GM23338 (cell line): ENCODE measurements at regions not wholly inside any gene's neighbourhood (a gene's known extent, or its start where the extent isn't known, plus 50 kb on each side); places are given as distances from the start of the nearest gene placed in this dataset.

Experiments used
- CREB1 ChIP-seq: fragments of 250-450 bp; sonication (Bioruptor Pico); IDR thresholded peaks from 2 replicates; pipeline ENCODE4 v1.5.0; 2020; ENCODE audit warnings: low read depth, mild to moderate bottlenecking, moderate library complexity
- EZH2 ChIP-seq: fragments of 200-600 bp; sonication (generic); IDR thresholded peaks from one replicate; pipeline ENCODE4 v1.8.0; 2017; ENCODE audit warnings: antibody characterized with exemption, mild to moderate bottlenecking, low read depth; ENCODE audit not compliant: unreplicated experiment
- EZH2phosphoT487 ChIP-seq: fragments of 200-600 bp; sonication (generic); IDR thresholded peaks from one replicate; pipeline ENCODE4 v1.8.1; 2018; ENCODE audit warnings: antibody characterized with exemption; ENCODE audit not compliant: unreplicated experiment
- JUNB ChIP-seq: IDR thresholded peaks from one replicate; pipeline ENCODE4 v1.6.1; 2016; ENCODE audit warnings: antibody characterized with exemption; ENCODE audit not compliant: unreplicated experiment
- POLR2AphosphoS5 ChIP-seq: IDR thresholded peaks from 2 replicates; pipeline ENCODE4 v1.6.1; 2016; ENCODE audit warnings: antibody characterized with exemption, low read depth
- STAT1 ChIP-seq: IDR thresholded peaks from one replicate; pipeline ENCODE4 v1.6.1; 2016; ENCODE audit warnings: antibody characterized with exemption; ENCODE audit not compliant: unreplicated experiment
- ZNF114 ChIP-seq: fragments of 250-450 bp; sonication (Bioruptor Pico); IDR thresholded peaks from 2 replicates; pipeline ENCODE4 v1.5.0; 2020; ENCODE audit warnings: mild to moderate bottlenecking, moderate library complexity
- TF ChIP-seq, protein P1 (sequence below), 2 experiments: fragments of 200-600 bp in 1 of 2; sonication (generic) in 1 of 2; conservative IDR thresholded peaks; 2 replicates each; pipeline versions ENCODE4 v1.5.1 to v1.6.1; 2016 to 2017; ENCODE audit warnings: antibody characterized with exemption in 2 of 2, low read depth in 2 of 2, mild to moderate bottlenecking in 2 of 2, moderate library complexity in 1 of 2
- TF ChIP-seq, protein P2 (sequence below): IDR thresholded peaks from 2 replicates; pipeline ENCODE4 v1.6.1; 2016; ENCODE audit warnings: antibody characterized with exemption
- TF ChIP-seq, protein P3 (sequence below): IDR thresholded peaks from one replicate; pipeline ENCODE4 v1.6.1; 2018; ENCODE audit warnings: antibody characterized with exemption; ENCODE audit not compliant: unreplicated experiment

DNA sequence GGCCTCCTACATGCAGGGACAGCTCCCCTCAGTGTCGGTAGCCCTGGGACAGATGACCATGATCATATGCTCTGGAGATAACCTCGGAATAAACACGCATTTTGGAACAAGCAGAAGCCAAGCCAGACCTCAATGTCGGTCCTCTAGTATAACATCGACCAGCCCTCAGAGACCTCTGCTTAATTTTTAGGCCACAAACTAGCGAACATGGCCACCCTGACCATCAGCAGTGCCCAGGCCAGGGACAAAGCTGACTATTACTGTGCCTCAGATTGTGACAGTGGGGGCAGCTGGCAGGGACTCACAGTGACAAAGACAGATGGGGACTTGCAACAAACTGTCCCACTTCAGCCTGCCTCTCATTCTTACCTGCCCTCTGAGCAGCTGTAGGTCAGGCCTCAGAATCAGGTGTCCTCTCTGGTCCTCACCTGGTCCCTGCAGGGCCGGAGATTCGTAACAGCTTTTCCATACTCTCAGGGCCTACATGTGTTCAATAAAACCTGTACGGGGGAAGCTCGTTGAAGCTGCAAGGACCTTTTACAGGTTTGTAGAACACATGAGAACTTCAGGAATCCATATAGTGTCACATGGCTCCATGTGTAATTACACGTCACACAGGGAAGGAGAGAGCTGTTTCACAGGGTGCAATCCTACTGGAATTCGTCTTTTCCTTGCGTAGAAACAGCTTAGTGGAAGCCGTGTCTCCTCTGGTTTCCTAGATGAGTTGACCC lies 72.8 kb upstream of the IGLL5 start:
- TF ChIP-seq, protein P1, sequence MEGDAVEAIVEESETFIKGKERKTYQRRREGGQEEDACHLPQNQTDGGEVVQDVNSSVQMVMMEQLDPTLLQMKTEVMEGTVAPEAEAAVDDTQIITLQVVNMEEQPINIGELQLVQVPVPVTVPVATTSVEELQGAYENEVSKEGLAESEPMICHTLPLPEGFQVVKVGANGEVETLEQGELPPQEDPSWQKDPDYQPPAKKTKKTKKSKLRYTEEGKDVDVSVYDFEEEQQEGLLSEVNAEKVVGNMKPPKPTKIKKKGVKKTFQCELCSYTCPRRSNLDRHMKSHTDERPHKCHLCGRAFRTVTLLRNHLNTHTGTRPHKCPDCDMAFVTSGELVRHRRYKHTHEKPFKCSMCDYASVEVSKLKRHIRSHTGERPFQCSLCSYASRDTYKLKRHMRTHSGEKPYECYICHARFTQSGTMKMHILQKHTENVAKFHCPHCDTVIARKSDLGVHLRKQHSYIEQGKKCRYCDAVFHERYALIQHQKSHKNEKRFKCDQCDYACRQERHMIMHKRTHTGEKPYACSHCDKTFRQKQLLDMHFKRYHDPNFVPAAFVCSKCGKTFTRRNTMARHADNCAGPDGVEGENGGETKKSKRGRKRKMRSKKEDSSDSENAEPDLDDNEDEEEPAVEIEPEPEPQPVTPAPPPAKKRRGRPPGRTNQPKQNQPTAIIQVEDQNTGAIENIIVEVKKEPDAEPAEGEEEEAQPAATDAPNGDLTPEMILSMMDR (conservative IDR thresholded peaks at IDR 0.05; ENCODE audit: low read depth in 2 of 2) = no peak
- TF ChIP-seq STAT1 (no peak), EZH2phosphoT487 (no peak), CREB1 (CRISPR knock-in tag) (no peak), EZH2 (no peak), POLR2AphosphoS5 (no peak), JUNB (no peak), ZNF114 (CRISPR knock-in tag) (no peak)
- TF ChIP-seq, protein P2, sequence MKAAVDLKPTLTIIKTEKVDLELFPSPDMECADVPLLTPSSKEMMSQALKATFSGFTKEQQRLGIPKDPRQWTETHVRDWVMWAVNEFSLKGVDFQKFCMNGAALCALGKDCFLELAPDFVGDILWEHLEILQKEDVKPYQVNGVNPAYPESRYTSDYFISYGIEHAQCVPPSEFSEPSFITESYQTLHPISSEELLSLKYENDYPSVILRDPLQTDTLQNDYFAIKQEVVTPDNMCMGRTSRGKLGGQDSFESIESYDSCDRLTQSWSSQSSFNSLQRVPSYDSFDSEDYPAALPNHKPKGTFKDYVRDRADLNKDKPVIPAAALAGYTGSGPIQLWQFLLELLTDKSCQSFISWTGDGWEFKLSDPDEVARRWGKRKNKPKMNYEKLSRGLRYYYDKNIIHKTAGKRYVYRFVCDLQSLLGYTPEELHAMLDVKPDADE = no peak
- TF ChIP-seq, protein P3, sequence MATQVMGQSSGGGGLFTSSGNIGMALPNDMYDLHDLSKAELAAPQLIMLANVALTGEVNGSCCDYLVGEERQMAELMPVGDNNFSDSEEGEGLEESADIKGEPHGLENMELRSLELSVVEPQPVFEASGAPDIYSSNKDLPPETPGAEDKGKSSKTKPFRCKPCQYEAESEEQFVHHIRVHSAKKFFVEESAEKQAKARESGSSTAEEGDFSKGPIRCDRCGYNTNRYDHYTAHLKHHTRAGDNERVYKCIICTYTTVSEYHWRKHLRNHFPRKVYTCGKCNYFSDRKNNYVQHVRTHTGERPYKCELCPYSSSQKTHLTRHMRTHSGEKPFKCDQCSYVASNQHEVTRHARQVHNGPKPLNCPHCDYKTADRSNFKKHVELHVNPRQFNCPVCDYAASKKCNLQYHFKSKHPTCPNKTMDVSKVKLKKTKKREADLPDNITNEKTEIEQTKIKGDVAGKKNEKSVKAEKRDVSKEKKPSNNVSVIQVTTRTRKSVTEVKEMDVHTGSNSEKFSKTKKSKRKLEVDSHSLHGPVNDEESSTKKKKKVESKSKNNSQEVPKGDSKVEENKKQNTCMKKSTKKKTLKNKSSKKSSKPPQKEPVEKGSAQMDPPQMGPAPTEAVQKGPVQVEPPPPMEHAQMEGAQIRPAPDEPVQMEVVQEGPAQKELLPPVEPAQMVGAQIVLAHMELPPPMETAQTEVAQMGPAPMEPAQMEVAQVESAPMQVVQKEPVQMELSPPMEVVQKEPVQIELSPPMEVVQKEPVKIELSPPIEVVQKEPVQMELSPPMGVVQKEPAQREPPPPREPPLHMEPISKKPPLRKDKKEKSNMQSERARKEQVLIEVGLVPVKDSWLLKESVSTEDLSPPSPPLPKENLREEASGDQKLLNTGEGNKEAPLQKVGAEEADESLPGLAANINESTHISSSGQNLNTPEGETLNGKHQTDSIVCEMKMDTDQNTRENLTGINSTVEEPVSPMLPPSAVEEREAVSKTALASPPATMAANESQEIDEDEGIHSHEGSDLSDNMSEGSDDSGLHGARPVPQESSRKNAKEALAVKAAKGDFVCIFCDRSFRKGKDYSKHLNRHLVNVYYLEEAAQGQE = no peak
